IPS DF 6.9 (cell line): ENCODE measurements at regions not wholly inside any gene's neighbourhood (a gene's known extent, or its start where the extent isn't known, plus 50 kb on each side); places are given as distances from the start of the nearest gene placed in this dataset.

Experiments used
- DNase-seq: peaks from one replicate; pipeline ENCODE4 v3.0.0-alpha.2; 2013; ENCODE audit warnings: low read depth, low spot score
- H3K27ac ChIP-seq: one replicate; pipeline ENCODE4 v1.5.1; 2013; ENCODE audit warnings: low read length, control low read depth
- H3K27me3 ChIP-seq: 2 replicates; pipeline ENCODE4 v1.6.1; 2013; ENCODE audit warnings: mild to moderate bottlenecking, low read length; ENCODE audit not compliant: control insufficient read depth, insufficient read depth
- H3K36me3 ChIP-seq: 2 replicates; pipeline ENCODE4 v1.6.1; 2013; ENCODE audit warnings: low read length; ENCODE audit not compliant: control insufficient read depth, insufficient read depth
- H3K4me1 ChIP-seq: 2 replicates; pipeline ENCODE4 v1.6.1; 2013; ENCODE audit warnings: low read length; ENCODE audit not compliant: control insufficient read depth, insufficient read depth
- H3K4me3 ChIP-seq: 2 replicates; pipeline ENCODE4 v1.5.1; 2013; ENCODE audit warnings: mild to moderate bottlenecking, low read length
- H3K9me3 ChIP-seq: 2 replicates; pipeline ENCODE4 v1.6.1; 2013; ENCODE audit warnings: low read length, inconsistent platforms; ENCODE audit not compliant: control insufficient read depth, insufficient read depth
- WGBS: extraction: QIAGEN DNeasy Blood & Tissue Kit; methylation state at CpG from one replicate; pipeline ENCODE4 v1.1.7; 2013; ENCODE audit warnings: mixed read lengths, missing lambda C conversion rate; ENCODE audit not compliant: insufficient read length, insufficient coverage; 5-methylcytosine and 5-hydroxymethylcytosine counted together

DNA sequence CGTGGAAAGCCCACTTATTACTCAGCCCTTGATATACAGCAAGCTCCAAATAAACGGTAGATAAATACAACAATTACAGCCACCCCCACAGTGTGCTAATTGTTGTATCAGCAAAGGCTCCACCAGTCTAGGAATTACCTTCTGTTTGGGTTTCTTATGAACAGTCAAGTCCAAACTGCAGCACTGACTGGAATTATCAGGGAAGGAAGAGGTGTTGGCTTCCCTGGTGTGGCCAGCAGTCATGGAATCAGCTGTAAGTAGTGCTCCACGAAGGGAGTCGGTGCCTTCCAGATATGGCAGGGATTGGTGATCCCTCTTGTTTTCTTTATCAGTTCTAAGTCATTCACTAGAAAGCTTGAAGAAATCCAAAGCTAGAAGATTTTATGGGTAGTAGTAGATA, 209.1 kb downstream of the SNX19 start:
- Histone ChIP-seq H3K27me3 (no peaks in the 10 kb centered on the region), H3K9me3 (no peaks in the 10 kb centered on the region), H3K36me3 (no peaks in the 10 kb centered on the region), H3K4me1 (no peaks in the 10 kb centered on the region), H3K27ac (no peak overlapping the region), H3K4me3 (no peak overlapping the region)
- DNase-seq, result no peak
- no CpG with 5 or more reads among the region's 4 CpGs for WGBS

DNA sequence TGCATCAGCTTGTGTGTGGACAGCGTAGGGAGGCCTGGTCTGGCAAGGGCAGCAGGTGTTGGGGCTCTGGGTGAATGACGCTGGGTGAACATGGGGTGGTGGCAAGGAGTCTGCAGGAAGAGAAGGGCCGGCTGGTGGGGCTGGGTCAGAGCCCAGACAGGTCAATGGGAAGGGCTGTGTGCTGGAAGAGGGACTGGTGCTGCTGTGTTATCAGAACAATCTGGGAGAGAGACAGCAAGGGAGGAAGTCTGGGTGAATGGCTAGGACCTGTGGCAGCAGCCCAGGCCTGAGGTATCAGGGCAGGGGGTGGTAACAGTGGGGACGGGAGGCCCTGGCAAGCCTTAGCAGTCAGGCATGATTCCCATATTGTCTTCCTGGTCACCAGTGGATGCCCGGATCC, 206.7 kb downstream of the SNX19 start:
- Histone ChIP-seq H3K27me3 (no peaks in the 10 kb centered on the region), H3K4me1 (no peaks in the 10 kb centered on the region), H3K9me3 (no peaks in the 10 kb centered on the region), H3K36me3 (no peaks in the 10 kb centered on the region), H3K27ac (no peak overlapping the region), H3K4me3 (no peak overlapping the region)
- WGBS, result no CpG with 5 or more reads among the region's 5 CpGs
- no peak for DNase-seq

DNA sequence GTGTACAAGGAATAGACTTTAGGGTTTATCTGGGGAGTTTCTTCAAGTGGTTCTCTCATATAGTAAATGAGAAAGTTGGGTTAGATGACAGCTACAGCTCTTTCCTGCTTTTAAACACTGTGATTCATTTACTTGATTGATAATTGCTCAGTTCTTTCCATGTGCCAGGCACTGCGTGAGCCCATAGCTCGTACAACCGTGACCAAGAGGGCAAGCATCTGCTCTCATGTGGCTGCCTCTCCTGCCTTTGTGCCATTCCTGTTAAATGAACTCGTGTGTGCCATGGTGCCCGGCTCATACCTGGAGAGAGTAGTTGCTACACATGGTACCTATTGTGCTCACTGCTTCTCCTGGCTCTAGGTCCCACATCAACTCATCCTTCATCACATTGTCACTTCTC, 206.3 kb downstream of the SNX19 start:
- no peak for DNase-seq
- no peaks in the 10 kb centered on the region for H3K4me1 ChIP-seq
- no peaks in the 10 kb centered on the region for H3K9me3 ChIP-seq
- H3K27me3 ChIP-seq, result no peaks in the 10 kb centered on the region
- no peak overlapping the region for H3K27ac ChIP-seq
- no peak overlapping the region for H3K4me3 ChIP-seq
- WGBS, result no CpG with 5 or more reads among the region's 5 CpGs
- no peaks in the 10 kb centered on the region for H3K36me3 ChIP-seq

DNA sequence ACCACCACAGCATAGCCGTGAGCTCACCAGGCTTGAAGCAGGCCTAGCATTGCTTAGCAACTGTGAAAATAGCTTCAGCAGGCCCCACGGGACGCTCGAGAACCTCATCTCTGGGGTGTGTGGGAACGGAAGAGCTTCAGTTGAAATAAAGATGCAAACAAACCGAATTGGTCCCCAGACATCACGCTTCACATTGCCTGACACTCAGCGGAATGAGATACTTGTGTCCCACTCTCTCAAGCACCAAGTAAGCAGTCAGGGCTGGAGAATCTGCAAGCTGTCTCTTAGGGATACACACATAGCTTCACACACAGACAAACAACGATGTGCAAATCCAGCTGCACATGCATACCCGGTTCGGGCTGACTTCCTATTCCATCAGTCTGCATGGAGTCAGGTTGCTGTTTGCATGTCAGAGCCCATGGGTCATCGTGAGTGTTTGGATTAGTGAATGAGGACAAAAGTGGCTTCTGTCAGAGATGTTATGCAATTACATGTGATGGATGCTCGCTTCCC, 205.7 kb downstream of the SNX19 start:
- WGBS, result no CpG with 5 or more reads among the region's 13 CpGs
- H3K27me3 ChIP-seq, result no peaks in the 10 kb centered on the region
- H3K4me3 ChIP-seq, result no peak overlapping the region
- no peaks in the 10 kb centered on the region for H3K9me3 ChIP-seq
- H3K36me3 ChIP-seq, result no peaks in the 10 kb centered on the region
- H3K27ac ChIP-seq, result no peak overlapping the region
- no peaks in the 10 kb centered on the region for H3K4me1 ChIP-seq
- DNase-seq, result no peak

DNA sequence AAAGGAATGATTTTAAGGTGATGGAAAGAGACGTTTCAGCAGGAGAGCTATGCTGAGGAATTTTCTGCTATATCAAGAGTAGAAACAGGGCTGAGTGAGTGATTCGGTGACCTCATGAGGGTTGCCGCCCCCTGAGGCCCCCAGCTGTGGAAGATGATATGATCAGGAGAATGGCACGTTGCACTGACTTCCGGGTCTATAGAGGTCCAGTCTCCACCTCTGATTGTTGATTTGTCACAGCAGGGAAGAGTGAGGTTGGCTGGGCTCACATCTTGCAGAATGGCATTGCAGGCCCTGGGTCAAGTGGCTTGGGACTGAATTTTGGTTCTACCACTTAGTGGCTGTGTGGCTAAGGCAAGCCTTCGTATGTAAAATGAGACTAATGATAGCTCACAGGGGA, 205.1 kb downstream of the SNX19 start:
- WGBS, result no CpG with 5 or more reads among the region's 6 CpGs
- DNase-seq, result no peak
- Histone ChIP-seq H3K4me3 (no peak overlapping the region), H3K27me3 (no peaks in the 10 kb centered on the region), H3K4me1 (no peaks in the 10 kb centered on the region), H3K27ac (no peak overlapping the region), H3K9me3 (no peaks in the 10 kb centered on the region), H3K36me3 (no peaks in the 10 kb centered on the region)

DNA sequence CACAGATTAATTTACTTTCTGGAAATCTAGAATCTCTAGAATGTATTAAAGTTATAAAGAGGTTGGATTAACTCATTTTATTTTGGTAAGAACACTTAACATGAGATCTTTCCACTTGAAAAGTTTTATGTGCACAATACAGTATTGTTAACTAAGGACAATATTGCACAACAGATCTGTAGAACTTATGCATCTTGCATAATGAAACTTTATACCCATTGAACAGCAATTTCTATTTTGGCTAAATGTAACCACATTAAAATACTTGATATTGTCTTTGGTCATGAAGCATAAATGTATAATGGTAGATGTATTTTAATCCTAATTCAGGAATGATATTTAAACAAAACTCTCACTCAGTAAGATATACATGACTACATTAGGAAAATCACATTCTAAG, 203.8 kb downstream of the SNX19 start:
- H3K36me3 ChIP-seq, result no peaks in the 10 kb centered on the region
- no peaks in the 10 kb centered on the region for H3K4me1 ChIP-seq
- H3K9me3 ChIP-seq, result no peaks in the 10 kb centered on the region
- H3K4me3 ChIP-seq, result no peak overlapping the region
- H3K27me3 ChIP-seq, result no peaks in the 10 kb centered on the region
- no peak overlapping the region for H3K27ac ChIP-seq
- no peak for DNase-seq

DNA sequence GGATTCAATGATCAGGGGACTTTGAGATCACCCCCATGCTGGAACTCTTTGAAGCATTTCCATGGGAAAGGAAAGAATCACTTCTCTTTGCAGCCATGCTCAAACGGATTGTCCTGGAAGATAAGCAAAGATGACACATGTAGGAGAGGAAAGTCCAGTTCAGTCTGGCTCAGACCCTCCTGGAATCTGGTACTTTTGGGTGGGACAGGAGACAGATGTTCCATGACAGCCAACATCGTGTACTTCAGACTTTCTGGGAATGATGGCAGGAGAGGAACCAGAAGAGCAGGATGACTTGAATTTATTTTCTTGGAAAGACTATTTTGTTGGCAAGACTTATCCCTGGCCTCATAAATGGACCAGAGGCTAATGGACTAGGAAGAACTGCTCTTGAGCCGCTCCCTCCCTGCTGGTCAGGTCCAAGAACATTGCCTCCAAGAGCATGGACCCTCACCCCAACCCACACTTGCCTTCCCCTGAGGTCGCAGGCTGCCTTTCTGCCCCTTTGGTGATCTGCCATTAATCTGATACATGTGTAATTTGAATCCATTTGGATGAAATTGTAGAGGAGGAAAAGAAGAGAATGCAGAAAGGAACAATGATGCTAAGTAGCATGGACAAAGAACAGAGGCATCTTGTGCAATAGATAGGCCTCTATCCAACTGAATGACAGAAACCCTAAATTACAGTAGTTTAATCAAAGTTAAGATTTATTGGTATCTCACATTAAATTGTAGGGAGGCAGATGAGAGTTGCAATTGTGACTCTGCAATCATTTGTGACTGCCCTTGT, 201.0 kb downstream of the SNX19 start:
- Histone ChIP-seq H3K27ac (no peak overlapping the region), H3K4me3 (no peak overlapping the region)
- no CpG with 5 or more reads among the region's 4 CpGs for WGBS

DNA sequence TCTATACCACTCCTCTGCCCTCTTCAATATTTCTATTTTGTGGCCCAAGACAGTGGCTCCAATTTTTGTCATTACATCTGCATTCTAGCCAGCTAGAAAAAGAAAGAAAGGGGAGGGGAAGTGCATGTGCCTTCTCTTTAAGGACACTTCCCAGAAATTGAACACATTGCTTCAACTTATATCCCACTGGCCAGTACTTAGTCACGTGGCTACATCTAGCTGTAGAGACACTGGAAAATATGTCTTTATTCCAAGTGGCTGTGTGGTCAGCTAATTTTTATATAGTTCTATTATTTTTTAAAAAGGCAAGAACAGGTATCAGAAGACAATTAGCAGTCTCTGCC, 200.4 kb downstream of the SNX19 start:
- Histone ChIP-seq H3K27ac (no peak overlapping the region), H3K9me3 (no peaks in the 10 kb centered on the region), H3K4me3 (no peak overlapping the region), H3K4me1 (no peaks in the 10 kb centered on the region), H3K36me3 (no peaks in the 10 kb centered on the region), H3K27me3 (no peaks in the 10 kb centered on the region)
- DNase-seq, result no peak
- WGBS, result no CpG with 5 or more reads among the region's 1 CpG

More for the DNA sequence above, 201.0 kb downstream of the SNX19 start:
- no peaks in the 10 kb centered on the region for H3K9me3 ChIP-seq
- H3K36me3 ChIP-seq, result no peaks in the 10 kb centered on the region
- no peak for DNase-seq
- H3K27me3 ChIP-seq, result no peaks in the 10 kb centered on the region
- H3K4me1 ChIP-seq, result no peaks in the 10 kb centered on the region

DNA sequence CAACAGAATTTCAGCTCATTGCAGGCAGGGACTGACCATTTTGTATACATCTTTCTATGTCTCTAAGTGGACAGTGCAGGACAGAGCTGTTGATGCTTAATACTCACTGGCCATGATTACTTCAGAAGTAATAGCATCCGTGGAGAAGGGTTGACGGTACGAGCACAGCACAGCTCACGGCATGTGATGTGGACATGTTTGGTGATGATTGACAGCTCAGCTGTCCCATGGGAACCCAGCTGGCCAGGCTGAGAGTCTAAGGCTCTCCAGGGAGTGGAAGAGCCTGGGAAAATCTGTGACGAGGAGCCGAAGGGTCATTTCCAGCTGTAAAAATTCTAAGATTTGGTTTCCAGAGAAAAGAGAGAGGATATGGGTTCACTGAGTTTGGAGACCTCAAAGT, 198.2 kb downstream of the SNX19 start:
- Histone ChIP-seq H3K36me3 (no peaks in the 10 kb centered on the region), H3K9me3 (no peaks in the 10 kb centered on the region), H3K27ac (no peak overlapping the region), H3K4me3 (no peak overlapping the region), H3K27me3 (no peaks in the 10 kb centered on the region), H3K4me1 (no peaks in the 10 kb centered on the region)
- no CpG with 5 or more reads among the region's 6 CpGs for WGBS
- DNase-seq, result no peak

DNA sequence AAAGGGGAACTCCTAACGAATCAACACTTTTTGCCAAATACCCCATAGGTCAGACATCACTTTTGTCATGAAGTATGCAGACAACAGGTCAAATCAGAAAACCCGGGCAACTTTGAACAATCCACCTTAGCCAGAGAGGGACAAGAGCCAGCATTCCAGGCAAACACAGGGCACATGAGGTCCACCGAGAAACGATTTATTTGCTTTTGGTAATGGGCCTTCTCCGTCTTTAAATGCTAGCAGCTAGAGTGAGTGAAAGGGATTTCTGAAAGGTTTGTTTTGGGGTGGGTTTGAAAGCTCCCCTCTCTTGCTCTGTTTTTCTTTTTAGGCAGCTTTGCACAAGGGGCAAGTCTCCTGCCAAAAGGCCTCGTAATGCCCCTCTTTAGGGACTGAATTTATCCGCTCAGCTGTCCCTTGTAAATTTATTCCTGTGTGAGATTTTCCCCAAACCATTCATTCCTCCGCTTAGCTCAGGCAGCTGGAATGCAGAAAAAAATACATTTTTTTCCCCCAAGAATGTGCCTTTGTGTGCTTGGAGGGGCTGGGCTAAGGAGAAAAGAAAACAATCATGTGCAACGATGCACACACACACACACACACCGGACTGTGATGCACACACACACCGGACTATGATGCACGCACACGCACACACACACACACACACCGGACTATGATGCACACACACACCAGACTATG, 196.9 kb downstream of the SNX19 start:
- no peak for DNase-seq
- no peak overlapping the region for H3K27ac ChIP-seq
- H3K36me3 ChIP-seq, result no peaks in the 10 kb centered on the region
- no peaks in the 10 kb centered on the region for H3K27me3 ChIP-seq
- no CpG with 5 or more reads among the region's 14 CpGs for WGBS
- no peak overlapping the region for H3K4me3 ChIP-seq
- no peaks in the 10 kb centered on the region for H3K4me1 ChIP-seq
- no peaks in the 10 kb centered on the region for H3K9me3 ChIP-seq
